Mucosa of descending colon (tissue), 3 donors: ENCODE measurements at regions not wholly inside any gene's neighbourhood (a gene's known extent, or its start where the extent isn't known, plus 50 kb on each side); places are given as distances from the start of the nearest gene placed in this dataset.

ENCODE experiments used
- ATAC-seq: fragments of 200-7000 bp; cut with Tn5 transposase; one replicate; pipeline ENCODE4 v1.9.1; 2020; ENCODE audit warnings: mild to moderate bottlenecking, moderate library complexity
- DNase-seq, 3 donors: peaks; one replicate each; pipeline ENCODE4 v3.0.0-alpha.2; 2020
- H3K36me3 ChIP-seq: fragments of 200-600 bp; one replicate; pipeline ENCODE4 v1.8.0; 2021; ENCODE audit warnings: low read depth, mild to moderate bottlenecking
- H3K4me1 ChIP-seq: fragments of 200-600 bp; one replicate; pipeline ENCODE4 v1.8.0; 2021; ENCODE audit warnings: low read depth, mild to moderate bottlenecking
- H3K4me3 ChIP-seq: fragments of 200-600 bp; one replicate; pipeline ENCODE4 v1.8.0; 2021; ENCODE audit warnings: mild to moderate bottlenecking
- H3K9me3 ChIP-seq: fragments of 200-600 bp; one replicate; pipeline ENCODE4 v1.8.0; 2021; ENCODE audit warnings: mild to moderate bottlenecking
- intact Hi-C, 2 donors: fragments of 100-400 bp; cut with DNase I in 1 of 2; cut with micrococcal nuclease in 1 of 2; formaldehyde crosslinking; loops; one replicate each; pipeline versions ENCODE4 v1.11.0 to v1.11.1; 2022; cut with DNase I, micrococcal nuclease
- TF ChIP-seq, protein P1 (sequence below): fragments of 200-600 bp; IDR thresholded peaks from one replicate; pipeline ENCODE4 v1.8.0; 2022; ENCODE audit warnings: antibody characterized with exemption, mild to moderate bottlenecking
- donor health status: DM: no; HTN: no; CAD: no; lungs with moderate emphysema.
- donor health status: DM: no; HTN: no; CAD: no.
- donor health status: DM: no; HTN: yes; CAD: no.

DNA sequence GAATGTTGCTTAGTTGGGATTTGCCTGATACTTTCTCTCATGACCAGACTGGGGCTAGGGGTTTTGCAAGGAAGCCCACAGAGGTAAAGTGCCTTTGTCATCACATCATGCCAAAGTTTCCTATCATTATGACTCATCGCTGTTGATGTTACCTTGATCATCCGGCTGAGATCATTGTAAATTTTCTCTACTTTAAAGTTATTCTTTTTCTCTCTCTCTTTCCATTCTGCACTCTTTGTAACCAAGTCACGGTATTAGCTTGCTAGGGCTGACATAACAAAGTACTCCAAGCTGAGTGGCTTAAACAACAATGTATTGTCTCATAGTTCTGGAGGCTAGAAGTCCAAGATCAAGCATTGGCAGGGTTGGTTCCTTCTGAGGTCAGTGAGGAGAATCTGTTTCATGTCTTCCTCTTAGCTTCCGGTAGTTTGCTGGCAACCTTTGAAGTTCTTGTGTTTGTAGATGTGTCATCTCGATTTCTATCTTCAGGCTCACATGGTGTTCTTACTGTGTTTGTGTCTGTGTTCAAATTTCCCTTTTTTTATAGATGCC, 113.0 kb downstream of the DTHD1 start:
- peak; percentile 78 for ATAC-seq
- Histone ChIP-seq H3K4me1 (no peaks in the 10 kb centered on the region), H3K9me3 (no peaks in the 10 kb centered on the region), H3K36me3 (no peaks in the 10 kb centered on the region), H3K4me3 (no peak overlapping the region)
- TF ChIP-seq, protein P1, sequence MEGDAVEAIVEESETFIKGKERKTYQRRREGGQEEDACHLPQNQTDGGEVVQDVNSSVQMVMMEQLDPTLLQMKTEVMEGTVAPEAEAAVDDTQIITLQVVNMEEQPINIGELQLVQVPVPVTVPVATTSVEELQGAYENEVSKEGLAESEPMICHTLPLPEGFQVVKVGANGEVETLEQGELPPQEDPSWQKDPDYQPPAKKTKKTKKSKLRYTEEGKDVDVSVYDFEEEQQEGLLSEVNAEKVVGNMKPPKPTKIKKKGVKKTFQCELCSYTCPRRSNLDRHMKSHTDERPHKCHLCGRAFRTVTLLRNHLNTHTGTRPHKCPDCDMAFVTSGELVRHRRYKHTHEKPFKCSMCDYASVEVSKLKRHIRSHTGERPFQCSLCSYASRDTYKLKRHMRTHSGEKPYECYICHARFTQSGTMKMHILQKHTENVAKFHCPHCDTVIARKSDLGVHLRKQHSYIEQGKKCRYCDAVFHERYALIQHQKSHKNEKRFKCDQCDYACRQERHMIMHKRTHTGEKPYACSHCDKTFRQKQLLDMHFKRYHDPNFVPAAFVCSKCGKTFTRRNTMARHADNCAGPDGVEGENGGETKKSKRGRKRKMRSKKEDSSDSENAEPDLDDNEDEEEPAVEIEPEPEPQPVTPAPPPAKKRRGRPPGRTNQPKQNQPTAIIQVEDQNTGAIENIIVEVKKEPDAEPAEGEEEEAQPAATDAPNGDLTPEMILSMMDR = no peak
- DNase-seq = peak in 1 of 3 donors; percentile 8
- intact Hi-C loops = no loop called here

DNA sequence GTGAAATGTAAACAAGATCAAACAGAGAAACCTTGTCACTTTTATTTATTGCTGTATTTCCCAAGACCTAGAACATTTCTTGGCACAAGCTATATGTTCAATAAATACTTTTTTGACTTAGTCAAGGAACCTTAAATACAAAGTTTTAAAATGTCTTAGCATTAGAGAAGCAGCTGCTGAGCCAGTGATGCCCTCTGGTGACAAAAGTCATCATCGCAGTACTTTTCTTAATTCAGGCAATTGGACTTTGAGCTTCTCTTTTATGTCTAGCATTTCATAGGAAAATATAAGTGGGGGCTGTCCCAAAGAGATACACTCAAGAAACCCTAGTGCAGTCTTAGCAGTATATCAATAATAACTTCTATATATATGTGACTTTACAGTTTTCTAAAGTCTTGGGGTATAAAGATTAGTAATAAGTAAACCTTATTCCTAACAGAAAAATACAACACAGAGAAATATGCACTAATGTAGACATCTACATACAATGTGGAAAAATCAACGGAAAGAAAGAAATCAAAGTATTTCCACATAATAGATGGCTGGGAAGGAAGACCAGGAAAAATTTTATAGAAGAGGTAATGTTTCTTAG, 118.4 kb downstream of the DTHD1 start:
- peak in 1 of 3 donors; percentile 75 for DNase-seq
- intact Hi-C loops = no loop called here
- no peak overlapping the region for H3K4me3 ChIP-seq
- no peaks in the 10 kb centered on the region for H3K36me3 ChIP-seq
- no peaks in the 10 kb centered on the region for H3K9me3 ChIP-seq
- H3K4me1 ChIP-seq = no peaks in the 10 kb centered on the region
- TF ChIP-seq, protein P1 = peak; percentile 34
- peak; percentile 44 for ATAC-seq

DNA sequence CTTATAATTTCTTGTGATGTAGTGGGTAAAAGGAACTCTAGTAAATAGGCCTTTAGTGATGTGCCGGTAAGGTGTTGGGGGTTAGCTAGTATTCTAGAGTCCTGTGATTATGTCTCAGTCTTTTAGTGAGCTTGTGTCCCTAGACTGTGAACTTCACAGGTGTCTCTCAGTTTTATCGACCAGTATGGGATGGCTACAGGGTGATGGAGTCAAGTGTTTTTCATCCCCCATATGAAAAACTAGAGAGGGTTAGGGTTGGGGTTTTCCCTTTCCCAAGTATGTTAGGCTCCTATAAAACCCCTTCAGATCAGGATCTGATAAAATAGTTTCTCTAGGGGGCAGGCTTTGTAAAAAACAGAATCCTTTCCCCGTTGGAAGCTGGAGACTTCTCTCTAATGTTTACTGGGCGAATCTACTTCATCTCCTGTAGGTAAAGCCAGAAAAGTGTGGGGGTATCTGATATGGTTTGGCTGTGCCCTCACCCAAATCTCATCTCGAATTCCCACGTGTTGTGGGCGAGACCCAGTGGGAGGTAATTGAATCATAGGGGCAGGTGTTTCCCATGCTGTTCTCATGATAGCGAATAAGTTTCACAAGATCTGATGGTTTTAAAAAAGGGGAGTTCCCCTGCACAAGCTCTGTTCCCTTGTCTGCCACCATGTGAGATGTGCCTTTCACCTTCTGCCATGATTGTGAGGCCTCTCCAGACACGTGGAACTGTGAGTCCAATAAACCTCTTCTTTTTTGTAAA, 120.8 kb downstream of the DTHD1 start:
- Histone ChIP-seq H3K9me3 (no peaks in the 10 kb centered on the region), H3K36me3 (no peaks in the 10 kb centered on the region), H3K4me1 (no peaks in the 10 kb centered on the region), H3K4me3 (no peak overlapping the region)
- DNase-seq (no peak), ATAC-seq (no peak)
- TF ChIP-seq, protein P1 = no peak
- intact Hi-C loops = no loop called here

DNA sequence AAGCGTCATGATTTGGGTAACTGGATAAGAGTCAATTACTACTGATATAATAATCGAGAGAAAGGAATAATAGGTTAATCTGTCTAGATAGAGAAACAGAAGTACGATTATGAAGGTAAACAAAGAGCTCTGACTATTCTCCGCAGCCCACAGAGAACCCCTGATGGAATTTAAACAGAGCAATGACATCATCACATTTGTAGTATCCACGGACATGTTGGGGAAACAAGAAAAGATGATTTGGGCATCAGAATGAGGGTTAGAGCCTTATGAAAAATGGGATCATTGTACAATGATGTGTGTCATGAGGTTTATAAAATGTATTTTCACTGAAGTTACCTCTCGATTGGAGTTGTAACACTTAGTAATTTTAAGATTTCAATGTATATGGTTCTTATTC, 129.9 kb downstream of the DTHD1 start:
- H3K4me3 ChIP-seq = no peak overlapping the region
- H3K36me3 ChIP-seq = no peaks in the 10 kb centered on the region
- H3K4me1 ChIP-seq = no peaks in the 10 kb centered on the region
- intact Hi-C loops = no loop called here
- DNase-seq (no peak), ATAC-seq (no peak)
- no peaks in the 10 kb centered on the region for H3K9me3 ChIP-seq
- TF ChIP-seq, protein P1 = no peak

DNA sequence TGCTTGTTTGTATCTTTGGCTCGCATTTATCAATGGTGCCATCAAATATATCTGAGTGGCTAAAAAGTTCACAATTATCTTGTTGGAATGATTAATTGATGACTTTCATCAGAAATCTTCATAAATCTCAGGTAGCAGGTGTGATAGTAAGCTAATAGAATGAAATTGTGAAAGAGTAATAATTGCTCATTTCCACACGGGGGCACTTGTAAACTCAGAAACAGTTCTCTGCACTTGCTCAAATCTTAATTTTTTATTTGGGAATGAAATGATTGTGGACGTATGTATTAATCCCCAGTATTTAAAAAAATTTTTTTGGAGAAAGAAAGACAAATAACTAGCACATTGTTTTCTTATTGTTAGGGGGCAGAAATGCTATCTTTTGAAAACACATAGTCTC, 132.8 kb downstream of the DTHD1 start:
- H3K4me3 ChIP-seq = no peak overlapping the region
- TF ChIP-seq, protein P1 = no peak
- intact Hi-C loops = no loop called here
- DNase-seq = no peak
- H3K36me3 ChIP-seq = no peaks in the 10 kb centered on the region
- no peak for ATAC-seq
- no peaks in the 10 kb centered on the region for H3K9me3 ChIP-seq
- H3K4me1 ChIP-seq = no peaks in the 10 kb centered on the region
